HEK293 (cell line): ENCODE measurements at regions not wholly inside any gene's neighbourhood (a gene's known extent, or its start where the extent isn't known, plus 50 kb on each side); places are given as distances from the start of the nearest gene placed in this dataset.

Experiments used
- CTCF ChIA-PET: fragments of 350-600 bp; formaldehyde crosslinking; extraction: SDS; loops from one replicate; lab custom pipeline; 2021; ENCODE audit warnings: antibody characterized with exemption; lab: Yijun Ruan, JAX
- POLR2A ChIA-PET: fragments of 300-600 bp; formaldehyde crosslinking; extraction: SDS; loops from one replicate; lab custom pipeline; 2020; ENCODE audit warnings: antibody characterized with exemption, inconsistent platforms; lab: Yijun Ruan, JAX
- H3K27ac ChIP-seq: fragments of 200-500 bp; sonication (Bioruptor generic); 2 replicates; pipeline ENCODE4 v1.5.1; 2014; ENCODE audit warnings: low read depth, low read length, control low read depth, inconsistent platforms; ENCODE audit errors: extremely low read depth
- H3K36me3 ChIP-seq, 2 experiments: fragments of 200-500 bp in 1 of 2; sonication (Bioruptor generic) in 1 of 2; 1 replicate in 1 of 2; 2 replicates in 1 of 2; pipeline ENCODE4 v1.5.1; 2014 to 2017; ENCODE audit warnings: inconsistent platforms in 2 of 2, low read length in 2 of 2; ENCODE audit not compliant: control insufficient read depth in 2 of 2, insufficient read depth in 1 of 2
- H3K4me1 ChIP-seq: fragments of 200-500 bp; sonication (Bioruptor generic); 2 replicates; pipeline ENCODE4 v1.5.1; 2014; ENCODE audit warnings: mild to moderate bottlenecking, low read length, inconsistent platforms; ENCODE audit not compliant: control insufficient read depth, insufficient read depth
- H3K4me3 ChIP-seq: 2 replicates; pipeline ENCODE4 v1.5.1; 2011; ENCODE audit warnings: low read depth, mild to moderate bottlenecking, control low read depth, low read length, moderate library complexity
- H3K9me3 ChIP-seq: fragments of 200-500 bp; sonication (Bioruptor generic); 2 replicates; pipeline ENCODE4 v1.5.1; 2014; ENCODE audit warnings: low read depth, low read length, inconsistent platforms; ENCODE audit not compliant: control insufficient read depth, insufficient read depth
- MEIS1 ChIP-seq: sonication (generic); formaldehyde crosslinking; IDR thresholded peaks from 2 replicates; pipeline ENCODE4 v1.8.1; 2022; ENCODE audit warnings: missing genetic modification reagents, mild to moderate bottlenecking, borderline replicate concordance
- SCRT1 ChIP-seq: fragments of 450-650 bp; formaldehyde crosslinking; IDR thresholded peaks from 2 replicates; pipeline ENCODE4 v1.5.1; 2016; ENCODE audit warnings: missing biosample characterization, missing genetic modification characterization, borderline replicate concordance
- TRIM28 ChIP-seq: IDR thresholded peaks from 2 replicates; pipeline ENCODE4 v1.6.1; 2011; ENCODE audit warnings: low read length, control low read depth, borderline replicate concordance
- ZNF133 ChIP-seq: fragments of 450-650 bp; formaldehyde crosslinking; IDR thresholded peaks from 2 replicates; pipeline ENCODE4 v1.5.1; 2016; ENCODE audit warnings: missing biosample characterization, missing genetic modification characterization
- ZNF146 ChIP-seq: fragments of 450-650 bp; formaldehyde crosslinking; IDR thresholded peaks from 2 replicates; pipeline ENCODE4 v1.5.1; 2016; ENCODE audit warnings: missing biosample characterization, missing genetic modification characterization
- ZNF335 ChIP-seq: fragments of 450-650 bp; formaldehyde crosslinking; conservative IDR thresholded peaks from 2 replicates; pipeline ENCODE4 v1.5.1; 2016; ENCODE audit warnings: missing biosample characterization, missing genetic modification characterization
- ZNF549 ChIP-seq: fragments of 450-650 bp; IDR thresholded peaks from 2 replicates; pipeline ENCODE4 v1.5.1; 2018; ENCODE audit warnings: missing biosample characterization, missing genetic modification characterization, mild to moderate bottlenecking, inconsistent platforms, moderate library complexity
- ZNF621 ChIP-seq: fragments of 450-650 bp; formaldehyde crosslinking; IDR thresholded peaks from 2 replicates; pipeline ENCODE4 v1.5.1; 2017; ENCODE audit warnings: missing biosample characterization, missing genetic modification characterization
- ZNF629 ChIP-seq: fragments of 450-650 bp; formaldehyde crosslinking; IDR thresholded peaks from 2 replicates; pipeline ENCODE4 v1.5.1; 2017; ENCODE audit warnings: missing biosample characterization, missing genetic modification characterization
- ZNF707 ChIP-seq: fragments of 450-650 bp; formaldehyde crosslinking; IDR thresholded peaks from 2 replicates; pipeline ENCODE4 v1.5.1; 2016; ENCODE audit warnings: missing biosample characterization, missing genetic modification characterization
- ZNF792 ChIP-seq: fragments of 450-650 bp; formaldehyde crosslinking; IDR thresholded peaks from 2 replicates; pipeline ENCODE4 v1.5.1; 2016; ENCODE audit warnings: missing biosample characterization, missing genetic modification characterization
- TF ChIP-seq, protein P1 (sequence below): fragments of 450-650 bp; formaldehyde crosslinking; IDR thresholded peaks from 2 replicates; pipeline ENCODE4 v1.5.1; 2017; ENCODE audit warnings: missing biosample characterization, missing genetic modification characterization
- TF ChIP-seq, protein P2 (sequence below): fragments of 450-650 bp; formaldehyde crosslinking; IDR thresholded peaks from 2 replicates; pipeline ENCODE4 v1.5.1; 2016; ENCODE audit warnings: missing biosample characterization, missing genetic modification characterization
- TF ChIP-seq, protein P3 (sequence below): fragments of 450-650 bp; formaldehyde crosslinking; IDR thresholded peaks from 2 replicates; pipeline ENCODE4 v1.5.0; 2017; ENCODE audit warnings: missing biosample characterization, missing genetic modification characterization, borderline replicate concordance
- TF ChIP-seq, protein P4 (sequence below): fragments of 450-650 bp; formaldehyde crosslinking; IDR thresholded peaks from 2 replicates; pipeline ENCODE4 v1.5.1; 2016; ENCODE audit warnings: missing biosample characterization, missing genetic modification characterization
- TF ChIP-seq, protein P5 (sequence below): fragments of 450-650 bp; formaldehyde crosslinking; IDR thresholded peaks from 2 replicates; pipeline ENCODE4 v1.5.1; 2016; ENCODE audit warnings: missing biosample characterization, missing genetic modification characterization, low read depth

DNA sequence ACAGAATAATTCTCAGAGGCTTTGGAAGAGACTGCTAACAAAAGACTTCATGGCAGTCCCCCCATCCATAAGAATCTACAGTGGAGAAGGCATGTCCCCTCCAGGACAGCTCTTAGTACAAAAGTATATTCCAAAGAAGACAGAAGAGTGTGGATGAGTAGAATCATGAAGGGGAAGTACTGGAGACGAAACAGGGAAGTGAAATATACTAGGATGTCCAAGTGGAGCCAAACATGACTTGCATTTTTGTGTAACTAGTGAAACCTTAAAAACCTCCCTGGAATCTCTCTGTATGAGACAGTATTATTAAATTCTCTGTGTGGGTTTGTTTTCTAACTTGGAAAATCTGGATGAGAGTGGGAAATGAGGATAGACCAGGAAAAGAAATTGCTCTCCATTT is 312.4 kb downstream of the RSL24D1 start (continued):
- TF ChIP-seq, protein P1, sequence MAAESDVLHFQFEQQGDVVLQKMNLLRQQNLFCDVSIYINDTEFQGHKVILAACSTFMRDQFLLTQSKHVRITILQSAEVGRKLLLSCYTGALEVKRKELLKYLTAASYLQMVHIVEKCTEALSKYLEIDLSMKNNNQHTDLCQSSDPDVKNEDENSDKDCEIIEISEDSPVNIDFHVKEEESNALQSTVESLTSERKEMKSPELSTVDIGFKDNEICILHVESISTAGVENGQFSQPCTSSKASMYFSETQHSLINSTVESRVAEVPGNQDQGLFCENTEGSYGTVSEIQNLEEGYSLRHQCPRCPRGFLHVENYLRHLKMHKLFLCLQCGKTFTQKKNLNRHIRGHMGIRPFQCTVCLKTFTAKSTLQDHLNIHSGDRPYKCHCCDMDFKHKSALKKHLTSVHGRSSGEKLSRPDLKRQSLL (tag by site-specific recombination) = no peak

DNA sequence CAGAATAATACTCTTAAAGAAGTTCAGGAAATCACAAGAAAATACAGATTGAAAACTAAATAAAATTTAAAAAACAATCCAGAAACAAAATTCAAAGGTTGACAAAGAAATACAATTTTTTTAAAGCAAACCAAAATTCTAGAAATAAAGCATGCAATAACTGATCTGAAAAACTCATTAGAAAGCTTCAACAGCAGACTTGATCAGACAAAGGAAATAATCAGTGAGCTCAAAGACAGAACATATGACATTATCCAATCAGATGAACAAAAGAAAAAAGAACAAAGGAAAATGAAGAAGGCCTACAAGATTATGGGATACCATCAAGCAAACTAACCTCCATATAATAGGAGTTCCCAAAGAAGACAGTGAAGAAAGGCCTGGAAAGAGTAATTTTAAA is 336.8 kb downstream of the RSL24D1 start:
- Histone ChIP-seq H3K4me3 (no peak overlapping the region), H3K9me3 (no peaks in the 10 kb centered on the region), H3K4me1 (no peaks in the 10 kb centered on the region), H3K36me3 (no peaks in the 10 kb centered on the region), H3K27ac (no peak overlapping the region)
- no peak for TF ChIP-seq ZNF629 (tag by site-specific recombination)
- no peak for TF ChIP-seq ZNF549 (tag by site-specific recombination)
- TF ChIP-seq, protein P2, sequence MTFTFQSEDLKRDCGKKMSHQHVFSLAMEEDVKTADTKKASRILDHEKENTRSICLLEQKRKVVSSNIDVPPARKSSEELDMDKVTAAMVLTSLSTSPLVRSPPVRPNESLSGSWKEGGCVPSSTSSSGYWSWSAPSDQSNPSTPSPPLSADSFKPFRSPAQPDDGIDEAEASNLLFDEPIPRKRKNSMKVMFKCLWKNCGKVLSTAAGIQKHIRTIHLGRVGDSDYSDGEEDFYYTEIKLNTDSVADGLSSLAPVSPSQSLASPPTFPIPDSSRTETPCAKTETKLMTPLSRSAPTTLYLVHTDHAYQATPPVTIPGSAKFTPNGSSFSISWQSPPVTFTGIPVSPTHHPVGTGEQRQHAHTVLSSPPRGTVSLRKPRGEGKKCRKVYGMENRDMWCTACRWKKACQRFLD (tag by site-specific recombination) = no peak
- no peak for TF ChIP-seq MEIS1 (CRISPR knock-in tag)
- TF ChIP-seq ZNF146 = no peak
- TF ChIP-seq ZNF792 = no peak
- no peak for TF ChIP-seq ZNF133 (tag by site-specific recombination)
- no peak for TF ChIP-seq ZNF335 (tag by site-specific recombination)
- no peak for TF ChIP-seq SCRT1 (tag by site-specific recombination)
- TF ChIP-seq ZNF621 (tag by site-specific recombination) = no peak
- TF ChIP-seq, protein P3, sequence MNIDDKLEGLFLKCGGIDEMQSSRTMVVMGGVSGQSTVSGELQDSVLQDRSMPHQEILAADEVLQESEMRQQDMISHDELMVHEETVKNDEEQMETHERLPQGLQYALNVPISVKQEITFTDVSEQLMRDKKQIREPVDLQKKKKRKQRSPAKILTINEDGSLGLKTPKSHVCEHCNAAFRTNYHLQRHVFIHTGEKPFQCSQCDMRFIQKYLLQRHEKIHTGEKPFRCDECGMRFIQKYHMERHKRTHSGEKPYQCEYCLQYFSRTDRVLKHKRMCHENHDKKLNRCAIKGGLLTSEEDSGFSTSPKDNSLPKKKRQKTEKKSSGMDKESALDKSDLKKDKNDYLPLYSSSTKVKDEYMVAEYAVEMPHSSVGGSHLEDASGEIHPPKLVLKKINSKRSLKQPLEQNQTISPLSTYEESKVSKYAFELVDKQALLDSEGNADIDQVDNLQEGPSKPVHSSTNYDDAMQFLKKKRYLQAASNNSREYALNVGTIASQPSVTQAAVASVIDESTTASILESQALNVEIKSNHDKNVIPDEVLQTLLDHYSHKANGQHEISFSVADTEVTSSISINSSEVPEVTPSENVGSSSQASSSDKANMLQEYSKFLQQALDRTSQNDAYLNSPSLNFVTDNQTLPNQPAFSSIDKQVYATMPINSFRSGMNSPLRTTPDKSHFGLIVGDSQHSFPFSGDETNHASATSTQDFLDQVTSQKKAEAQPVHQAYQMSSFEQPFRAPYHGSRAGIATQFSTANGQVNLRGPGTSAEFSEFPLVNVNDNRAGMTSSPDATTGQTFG (tag by site-specific recombination) = no peak
- TF ChIP-seq, protein P4, sequence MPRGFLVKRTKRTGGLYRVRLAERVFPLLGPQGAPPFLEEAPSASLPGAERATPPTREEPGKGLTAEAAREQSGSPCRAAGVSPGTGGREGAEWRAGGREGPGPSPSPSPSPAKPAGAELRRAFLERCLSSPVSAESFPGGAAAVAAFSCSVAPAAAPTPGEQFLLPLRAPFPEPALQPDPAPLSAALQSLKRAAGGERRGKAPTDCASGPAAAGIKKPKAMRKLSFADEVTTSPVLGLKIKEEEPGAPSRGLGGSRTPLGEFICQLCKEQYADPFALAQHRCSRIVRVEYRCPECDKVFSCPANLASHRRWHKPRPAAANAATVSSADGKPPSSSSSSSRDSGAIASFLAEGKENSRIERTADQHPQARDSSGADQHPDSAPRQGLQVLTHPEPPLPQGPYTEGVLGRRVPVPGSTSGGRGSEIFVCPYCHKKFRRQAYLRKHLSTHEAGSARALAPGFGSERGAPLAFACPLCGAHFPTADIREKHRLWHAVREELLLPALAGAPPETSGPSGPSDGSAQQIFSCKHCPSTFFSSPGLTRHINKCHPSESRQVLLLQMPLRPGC (tag by site-specific recombination) = no peak
- TF ChIP-seq ZNF707 = no peak
- ChIA-PET POLR2A (no interaction called here), CTCF (no interaction called here)

DNA sequence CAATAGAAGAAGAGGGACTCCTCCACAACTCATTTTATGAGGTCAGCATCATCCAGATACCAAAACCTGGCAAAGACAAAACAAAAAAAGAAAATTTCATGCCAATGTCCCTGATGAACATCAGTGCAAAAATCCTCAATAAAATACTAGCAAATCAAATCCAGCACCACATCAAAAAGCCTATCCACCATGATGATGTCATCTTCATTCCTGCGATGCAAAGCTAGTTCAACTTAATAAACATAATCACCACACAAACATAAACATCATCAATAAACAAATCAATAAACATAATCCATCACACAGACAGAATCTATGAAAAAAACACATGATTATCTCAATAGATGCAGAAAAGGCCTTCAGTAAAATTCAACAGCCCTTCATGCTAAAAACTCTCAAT is 342.1 kb downstream of the RSL24D1 start:
- TF ChIP-seq TRIM28 = no peak
- TF ChIP-seq, protein P5, sequence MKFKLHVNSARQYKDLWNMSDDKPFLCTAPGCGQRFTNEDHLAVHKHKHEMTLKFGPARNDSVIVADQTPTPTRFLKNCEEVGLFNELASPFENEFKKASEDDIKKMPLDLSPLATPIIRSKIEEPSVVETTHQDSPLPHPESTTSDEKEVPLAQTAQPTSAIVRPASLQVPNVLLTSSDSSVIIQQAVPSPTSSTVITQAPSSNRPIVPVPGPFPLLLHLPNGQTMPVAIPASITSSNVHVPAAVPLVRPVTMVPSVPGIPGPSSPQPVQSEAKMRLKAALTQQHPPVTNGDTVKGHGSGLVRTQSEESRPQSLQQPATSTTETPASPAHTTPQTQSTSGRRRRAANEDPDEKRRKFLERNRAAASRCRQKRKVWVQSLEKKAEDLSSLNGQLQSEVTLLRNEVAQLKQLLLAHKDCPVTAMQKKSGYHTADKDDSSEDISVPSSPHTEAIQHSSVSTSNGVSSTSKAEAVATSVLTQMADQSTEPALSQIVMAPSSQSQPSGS = 0 out of 2 replicates have a peak, but pooled peaks have one; percentile 16
- TF ChIP-seq, all 188 proteins: peak for 1
- POLR2A ChIA-PET = no interaction called here
- CTCF ChIA-PET = interaction anchor here (0.6 kb wide), 1 partner anchor 580 kb away, joined by 4 read pairs; no protein-coding TSS in a partner anchor
- no peak overlapping the region for H3K4me3 ChIP-seq
- no peaks in the 10 kb centered on the region for H3K4me1 ChIP-seq
- H3K27ac ChIP-seq = no peak overlapping the region
- H3K36me3 ChIP-seq = no peaks in the 10 kb centered on the region
- H3K9me3 ChIP-seq = no peaks in the 10 kb centered on the region
